IMR-90 (cell line): ENCODE measurements at regions not wholly inside any gene's neighbourhood (a gene's known extent, or its start where the extent isn't known, plus 50 kb on each side); places are given as distances from the start of the nearest gene placed in this dataset.

Experiments used
- ATAC-seq: fragments of 200-7000 bp; cut with Tn5 transposase; 2 replicates; pipeline ENCODE4 v1.9.1; 2020; ENCODE audit warnings: low read depth, mild to moderate bottlenecking, moderate library complexity
- BruUV-seq: library from RNA; stranded (reverse); fragments of 400-500 nt; replicated peaks from 2 replicates; lab custom pipeline; 2021; lab: Mats Ljungman, UMichigan
- CTCF ChIA-PET: fragments of 300-600 bp; formaldehyde crosslinking; extraction: SDS; loops from one replicate; lab custom pipeline; 2021; ENCODE audit warnings: antibody characterized with exemption; lab: Yijun Ruan, JAX
- POLR2A ChIA-PET: fragments of 300-600 bp; sonication (Branson Sonifier 250); formaldehyde crosslinking; loops from one replicate; lab custom pipeline; 2022; ENCODE audit warnings: antibody characterized with exemption; ENCODE audit not compliant: unreplicated experiment; lab: Charles Lee
- DNase-seq: peaks from one replicate; pipeline ENCODE4 v3.0.0; 2013
- H2AFZ ChIP-seq: replicated peaks from 2 replicates; pipeline ENCODE3; 2013; ENCODE audit warnings: low read length, mild to moderate bottlenecking; ENCODE audit not compliant: poor library complexity
- H2AK5ac ChIP-seq: 2 replicates; pipeline ENCODE4 v1.6.1; 2013; ENCODE audit warnings: low read depth, low read length, inconsistent platforms
- H2AK9ac ChIP-seq: replicated peaks from 2 replicates; pipeline ENCODE3; 2013; ENCODE audit warnings: mild to moderate bottlenecking, low read depth, low read length, moderate library complexity; ENCODE audit not compliant: poor library complexity
- H2BK120ac ChIP-seq: 2 replicates; pipeline ENCODE4 v1.6.1; 2013; ENCODE audit warnings: low read depth, low read length, inconsistent platforms
- H2BK15ac ChIP-seq: 3 replicates; pipeline ENCODE4 v1.6.1; 2013; ENCODE audit warnings: low read depth, low read length, inconsistent platforms
- H2BK20ac ChIP-seq: 2 replicates; pipeline ENCODE4 v1.6.1; 2013; ENCODE audit warnings: low read depth, mild to moderate bottlenecking, inconsistent platforms, low read length, moderate library complexity
- H2BK5ac ChIP-seq: 2 replicates; pipeline ENCODE4 v1.6.1; 2013; ENCODE audit warnings: mild to moderate bottlenecking, low read depth, low read length, inconsistent platforms; ENCODE audit not compliant: poor library complexity, severe bottlenecking
- H3K14ac ChIP-seq: replicated peaks from 2 replicates; pipeline ENCODE4 v1.6.1; 2013; ENCODE audit warnings: low read depth, low read length, inconsistent platforms
- H3K18ac ChIP-seq: 2 replicates; pipeline ENCODE4 v1.6.1; 2013; ENCODE audit warnings: low read depth, low read length, control low read depth
- H3K23ac ChIP-seq: 2 replicates; pipeline ENCODE4 v1.6.1; 2013; ENCODE audit warnings: low read depth, low read length, inconsistent platforms
- H3K27ac ChIP-seq: 2 replicates; pipeline ENCODE4 v1.5.1; 2013; ENCODE audit warnings: mild to moderate bottlenecking, control low read depth, low read length; ENCODE audit not compliant: insufficient read depth
- H3K27me3 ChIP-seq: 2 replicates; pipeline ENCODE4 v1.6.1; 2013; ENCODE audit warnings: low read length; ENCODE audit not compliant: control insufficient read depth, insufficient read depth
- H3K36me3 ChIP-seq: 2 replicates; pipeline ENCODE4 v1.6.1; 2013; ENCODE audit warnings: low read length, mixed read lengths; ENCODE audit not compliant: control insufficient read depth, insufficient read depth
- H3K4ac ChIP-seq: 2 replicates; pipeline ENCODE4 v1.6.1; 2013; ENCODE audit warnings: low read depth, low read length, inconsistent platforms
- H3K4me1 ChIP-seq: 2 replicates; pipeline ENCODE4 v1.6.1; 2013; ENCODE audit warnings: low read length, mixed read lengths; ENCODE audit not compliant: control insufficient read depth, insufficient read depth
- H3K4me2 ChIP-seq: 2 replicates; pipeline ENCODE4 v1.6.1; 2013; ENCODE audit warnings: low read depth, mild to moderate bottlenecking, control low read depth, low read length, moderate library complexity
- H3K4me3 ChIP-seq: 2 replicates; pipeline ENCODE4 v1.5.1; 2013; ENCODE audit warnings: low read depth, mild to moderate bottlenecking, control low read depth, low read length, moderate library complexity; ENCODE audit not compliant: insufficient read depth
- H3K56ac ChIP-seq: 2 replicates; pipeline ENCODE4 v1.6.1; 2013; ENCODE audit warnings: low read length, inconsistent platforms; ENCODE audit not compliant: insufficient read depth; ENCODE audit errors: extremely low read depth
- H3K79me1 ChIP-seq, 2 experiments: 2 replicates each; pipeline ENCODE4 v1.6.1; 2013; ENCODE audit warnings: low read length in 2 of 2, inconsistent platforms in 1 of 2, low read depth in 1 of 2
- H3K9ac ChIP-seq: 2 replicates; pipeline ENCODE4 v1.6.1; 2013; ENCODE audit warnings: low read depth, low read length, control low read depth
- H3K9me1 ChIP-seq: 2 replicates; pipeline ENCODE4 v1.6.1; 2013; ENCODE audit warnings: low read length, inconsistent platforms; ENCODE audit not compliant: insufficient read depth
- H3K9me3 ChIP-seq: 2 replicates; pipeline ENCODE4 v1.6.1; 2013; ENCODE audit warnings: low read length; ENCODE audit not compliant: control insufficient read depth, insufficient read depth
- H4K20me1 ChIP-seq: 2 replicates; pipeline ENCODE4 v1.6.1; 2013; ENCODE audit warnings: low read length, inconsistent platforms; ENCODE audit not compliant: insufficient read depth
- H4K5ac ChIP-seq: 2 replicates; pipeline ENCODE4 v1.6.1; 2013; ENCODE audit warnings: mild to moderate bottlenecking, low read depth, low read length, control low read depth
- H4K8ac ChIP-seq, 2 experiments: 2 replicates each; pipeline ENCODE4 v1.6.1; 2013; ENCODE audit warnings: low read depth in 2 of 2, low read length in 2 of 2, control low read depth in 1 of 2, inconsistent platforms in 1 of 2
- H4K91ac ChIP-seq: 2 replicates; pipeline ENCODE4 v1.6.1; 2013; ENCODE audit warnings: low read depth, low read length, inconsistent platforms; ENCODE audit not compliant: insufficient read depth
- BHLHE40 ChIP-seq: fragments of 150-350 bp; IDR thresholded peaks from 2 replicates; pipeline ENCODE4 v1.6.1; 2016; ENCODE audit warnings: mild to moderate bottlenecking, low read depth, low read length
- CEBPB ChIP-seq: IDR thresholded peaks from 2 replicates; pipeline ENCODE4 v1.6.1; 2012; ENCODE audit warnings: low read depth, low read length, improper control_type of control experiment
- CHD1 ChIP-seq: IDR thresholded peaks from 2 replicates; pipeline ENCODE4 v1.6.1; 2012; ENCODE audit warnings: low read depth, low read length, improper control_type of control experiment
- CTCF ChIP-seq: conservative IDR thresholded peaks from 2 replicates; pipeline ENCODE4 v1.5.1; 2012; ENCODE audit warnings: mild to moderate bottlenecking, low read depth, low read length, improper control_type of control experiment
- ELK1 ChIP-seq: fragments of 150-350 bp; IDR thresholded peaks from 2 replicates; pipeline ENCODE4 v1.6.1; 2016; ENCODE audit warnings: low read depth, mild to moderate bottlenecking, low read length, moderate library complexity, borderline replicate concordance
- FOS ChIP-seq: fragments of 150-350 bp; IDR thresholded peaks from 2 replicates; pipeline ENCODE4 v1.6.1; 2016; ENCODE audit warnings: low read depth, low read length
- MAFK ChIP-seq: IDR thresholded peaks from 2 replicates; pipeline ENCODE4 v1.6.1; 2012; ENCODE audit warnings: low read depth, low read length, improper control_type of control experiment
- MAZ ChIP-seq: IDR thresholded peaks from 2 replicates; pipeline ENCODE4 v1.6.1; 2012; ENCODE audit warnings: low read depth, mild to moderate bottlenecking, low read length, improper control_type of control experiment, moderate library complexity, borderline replicate concordance
- MXI1 ChIP-seq: IDR thresholded peaks from 2 replicates; pipeline ENCODE4 v1.6.1; 2012; ENCODE audit warnings: low read depth, mild to moderate bottlenecking, low read length, moderate library complexity, borderline replicate concordance
- NFE2L2 ChIP-seq: fragments of 150-350 bp; IDR thresholded peaks from 2 replicates; pipeline ENCODE4 v1.6.1; 2016; ENCODE audit warnings: low read depth, mild to moderate bottlenecking, low read length
- POLR2A ChIP-seq: IDR thresholded peaks from 2 replicates; pipeline ENCODE4 v1.6.1; 2012; ENCODE audit warnings: mild to moderate bottlenecking, low read depth, low read length
- RAD21 ChIP-seq: IDR thresholded peaks from 2 replicates; pipeline ENCODE4 v1.6.1; 2012; ENCODE audit warnings: low read length, improper control_type of control experiment
- RCOR1 ChIP-seq: IDR thresholded peaks from 2 replicates; pipeline ENCODE4 v1.6.1; 2012; ENCODE audit warnings: mild to moderate bottlenecking, low read length, improper control_type of control experiment; ENCODE audit not compliant: insufficient replicate concordance
- RFX5 ChIP-seq: IDR thresholded peaks from 2 replicates; pipeline ENCODE4 v1.8.0; 2012; ENCODE audit warnings: low read depth, mild to moderate bottlenecking, low read length, moderate library complexity
- SMC3 ChIP-seq: fragments of 150-350 bp; IDR thresholded peaks from 2 replicates; pipeline ENCODE4 v1.6.1; 2016; ENCODE audit warnings: low read depth, mild to moderate bottlenecking, antibody characterized with exemption, low read length, moderate library complexity
- USF2 ChIP-seq: fragments of 150-350 bp; IDR thresholded peaks from 2 replicates; pipeline ENCODE4 v1.6.1; 2017; ENCODE audit warnings: mild to moderate bottlenecking, antibody characterized with exemption, low read length, low read depth
- WGBS, 2 experiments: methylation state at CpG; one replicate each; pipeline versions ENCODE4 v1.1.5 to v1.1.7; 2013; ENCODE audit warnings: missing lambda C conversion rate in 2 of 2; ENCODE audit not compliant: insufficient read length in 1 of 2; ENCODE audit errors: extremely low coverage in 2 of 2; 5-methylcytosine and 5-hydroxymethylcytosine counted together
- dilution Hi-C: fragments of 300-500 bp; cut with HindIII; formaldehyde crosslinking; loops from one replicate; pipeline ENCODE4 v1.14.3; 2018; ENCODE audit warnings: low sequenced_read_pairs; ENCODE audit not compliant: unreplicated experiment
- in situ Hi-C: fragments of 300-500 bp; cut with MboI; formaldehyde crosslinking; loops from 3 replicates; pipeline ENCODE4 v1.14.3; 2019; ENCODE audit warnings: low sequenced_read_pairs, inconsistent platforms, mixed read lengths
- intact Hi-C: fragments of 100-400 bp; cut with micrococcal nuclease; formaldehyde crosslinking; loops from 2 replicates; pipeline ENCODE4 v1.10.0; 2022

- H4K20me1 ChIP-seq = no peaks in the 10 kb centered on the region
- no peaks in the 10 kb centered on the region for H3K27me3 ChIP-seq
- no peaks in the 10 kb centered on the region for H3K4me1 ChIP-seq
- dilution Hi-C loops = no loop called here
- H3K9ac ChIP-seq = no peak overlapping the region
- no peak overlapping the region for H4K8ac ChIP-seq
- H3K18ac ChIP-seq = no peak overlapping the region
- no peak for TF ChIP-seq MAZ
- no peak for TF ChIP-seq CEBPB
- no peak for TF ChIP-seq CTCF
- no peak for TF ChIP-seq RAD21
- TF ChIP-seq ELK1 = no peak
- TF ChIP-seq BHLHE40 = no peak
- TF ChIP-seq RFX5 = no peak
- TF ChIP-seq POLR2A = no peak
- TF ChIP-seq MXI1 = no peak
- no peak for TF ChIP-seq CHD1
- no peak for TF ChIP-seq NFE2L2
- TF ChIP-seq MAFK = no peak
- no peak for TF ChIP-seq USF2
- TF ChIP-seq SMC3 = no peak
- no peak for TF ChIP-seq FOS
- TF ChIP-seq RCOR1 = no peak
- no peak overlapping the region for H3K4me3 ChIP-seq
- no TSS peak for BruUV-seq
- no peak overlapping the region for H3K4me2 ChIP-seq
- no peak overlapping the region for H2AFZ ChIP-seq
- no peak overlapping the region for H3K23ac ChIP-seq
- H2BK20ac ChIP-seq = no peak overlapping the region
- no peaks in the 10 kb centered on the region; the same call in 1 of the 2 replicates for H3K9me3 ChIP-seq
- no peaks in the 10 kb centered on the region for H3K9me1 ChIP-seq
- ATAC-seq = no peak
- DNase-seq = no peak
- H4K5ac ChIP-seq = no peak overlapping the region
- H3K56ac ChIP-seq = no peak overlapping the region
- intact Hi-C loops = no loop called here
- H3K14ac ChIP-seq = no peak overlapping the region
- in situ Hi-C loops = no loop called here
- H2BK120ac ChIP-seq = no peak overlapping the region
- no peaks in the 10 kb centered on the region for H3K79me1 ChIP-seq
- no peak overlapping the region for H3K27ac ChIP-seq
- no peak overlapping the region for H2AK9ac ChIP-seq
- H2BK5ac ChIP-seq = no peak overlapping the region
- H2BK15ac ChIP-seq = no peak overlapping the region
- no peak overlapping the region for H3K4ac ChIP-seq
- 20% methylated on average over 1 of the region's 2 CpGs; no CpG with 5 or more reads in 1 of the 2 experiments for WGBS, 2 experiments
- POLR2A ChIA-PET = no interaction called here
- CTCF ChIA-PET = no interaction called here
- no peaks in the 10 kb centered on the region for H3K36me3 ChIP-seq
- no peak overlapping the region for H4K91ac ChIP-seq
- H2AK5ac ChIP-seq = no peak overlapping the region
Measured at GRCh38 chr10:11395161-11395560, 216.3 kb downstream of the USP6NL start.
